ENCODE measurements at regions not wholly inside any gene's neighbourhood (a gene's known extent, or its start where the extent isn't known, plus 50 kb on each side); places are given as distances from the start of the nearest gene placed in this dataset.

DNA sequence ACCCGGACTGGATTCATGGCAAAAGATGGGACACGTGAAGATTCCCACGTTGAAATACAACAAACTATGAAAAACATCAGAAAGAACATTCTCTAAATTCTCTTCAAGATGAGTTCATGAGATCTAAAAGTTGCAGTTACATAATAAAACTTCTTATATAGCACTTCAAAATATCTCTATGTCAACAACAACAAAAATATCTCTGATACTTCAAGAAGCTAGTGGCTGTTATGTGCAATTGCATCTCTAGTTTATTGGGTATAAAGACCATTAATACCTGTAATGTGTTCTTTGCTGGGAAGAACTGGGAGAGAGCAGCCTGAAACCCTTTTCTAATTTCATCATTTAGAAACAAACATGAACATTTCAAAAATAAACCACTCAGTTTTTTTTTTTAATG lies 69.2 kb upstream of the RGS6 start:
- no peaks in the 10 kb centered on the region for H3K9me3 ChIP-seq (ENCODE audit: low read length)
- DNase-seq, result no peak
- ChIA-PET CTCF (no interaction called here), POLR2A (ENCODE audit: unreplicated experiment) (no interaction called here)
- TF ChIP-seq EZH2 (IDR thresholded peaks at IDR 0.05; ENCODE audit: low read length, unreplicated experiment), result no peak
- peak; percentile 44 for TF ChIP-seq CTCF (conservative IDR thresholded peaks at IDR 0.05; ENCODE audit: low read depth, low read length)
- no peak for TF ChIP-seq EZH2phosphoT487 (IDR thresholded peaks at IDR 0.05; ENCODE audit: borderline replicate concordance, low read length)
- no peak overlapping the region for H3K27ac ChIP-seq (ENCODE audit: low read length)
- H3K79me2 ChIP-seq (ENCODE audit: low read length), result no peaks in the 10 kb centered on the region
- H3K4me1 ChIP-seq (ENCODE audit: insufficient read depth, low read length), result no peaks in the 10 kb centered on the region
- no peak overlapping the region for H3K4me3 ChIP-seq (ENCODE audit: low read length)
- ATAC-seq, result no peak; the same call in 1 of the 2 replicates
- H4K20me1 ChIP-seq (ENCODE audit: low read length), result no peaks in the 10 kb centered on the region
- intact Hi-C loops (cut with micrococcal nuclease), result no loop called here
- BruUV-seq (replicated peaks), result no TSS peak
- H3K27me3 ChIP-seq (ENCODE audit: low read length), result peaks cover 22% of the 10 kb centered on the region
- no peak overlapping the region for H3K9ac ChIP-seq (ENCODE audit: low read length)
- H3K4me2 ChIP-seq (ENCODE audit: low read length), result no peak overlapping the region
- no peaks in the 10 kb centered on the region for H3F3A ChIP-seq (ENCODE audit: low read length, unreplicated experiment)
- H3K36me3 ChIP-seq (ENCODE audit: low read depth, low read length), result no peaks in the 10 kb centered on the region
- H3K9me2 ChIP-seq (replicated peaks; ENCODE audit: low read length), result no peaks in the 10 kb centered on the region
- no peak overlapping the region for H2AFZ ChIP-seq (ENCODE audit: low read length)

DNA sequence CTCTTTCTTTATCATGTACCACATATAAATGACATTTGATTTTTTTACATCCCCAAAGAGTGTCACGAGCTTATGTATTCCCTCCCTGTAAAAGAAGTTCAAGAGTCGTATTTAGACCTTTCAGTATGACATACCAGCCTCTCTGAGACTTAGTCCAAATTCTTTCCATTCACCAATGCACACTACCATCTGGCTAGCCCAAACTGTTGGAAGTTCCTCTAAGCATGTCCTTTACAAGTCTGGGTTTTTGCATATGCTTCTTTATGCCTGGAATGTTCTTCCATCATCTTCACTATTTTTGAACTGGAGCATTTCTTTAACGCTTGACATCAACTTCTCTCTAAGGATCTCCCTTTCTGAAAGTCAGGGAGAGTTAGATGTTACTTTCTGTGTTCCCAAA lies 68.5 kb upstream of the RGS6 start:
- ChIA-PET CTCF (no interaction called here), POLR2A (ENCODE audit: unreplicated experiment) (no interaction called here)
- Histone ChIP-seq H3K9me3 (ENCODE audit: low read length) (no peaks in the 10 kb centered on the region), H3K4me3 (ENCODE audit: low read length) (no peak overlapping the region), H3K4me2 (ENCODE audit: low read length) (no peak overlapping the region), H3K27me3 (ENCODE audit: low read length) (peaks cover 22% of the 10 kb centered on the region), H3K36me3 (ENCODE audit: low read depth, low read length) (no peaks in the 10 kb centered on the region), H2AFZ (ENCODE audit: low read length) (no peak overlapping the region), H3K9me2 (replicated peaks; ENCODE audit: low read length) (no peaks in the 10 kb centered on the region), H4K20me1 (ENCODE audit: low read length) (no peaks in the 10 kb centered on the region), H3K79me2 (ENCODE audit: low read length) (no peaks in the 10 kb centered on the region), H3K9ac (ENCODE audit: low read length) (no peak overlapping the region), H3K4me1 (ENCODE audit: insufficient read depth, low read length) (no peaks in the 10 kb centered on the region), H3F3A (ENCODE audit: low read length, unreplicated experiment) (no peaks in the 10 kb centered on the region), H3K27ac (ENCODE audit: low read length) (no peak overlapping the region)
- DNase-seq, result no peak
- BruUV-seq (replicated peaks), result no TSS peak
- TF ChIP-seq EZH2 (IDR thresholded peaks at IDR 0.05; ENCODE audit: low read length, unreplicated experiment) (no peak), EZH2phosphoT487 (IDR thresholded peaks at IDR 0.05; ENCODE audit: borderline replicate concordance, low read length) (no peak), CTCF (conservative IDR thresholded peaks at IDR 0.05; ENCODE audit: low read depth, low read length) (no peak)
- no peak for ATAC-seq
- intact Hi-C loops (cut with micrococcal nuclease), result no loop called here
